HG03045 (cell line): ENCODE measurements at regions not wholly inside any gene's neighbourhood (a gene's known extent, or its start where the extent isn't known, plus 50 kb on each side); places are given as distances from the start of the nearest gene placed in this dataset.
"Not testable (repeated sequence)": the region's sequence is repeated elsewhere in the genome, so short reads cannot be mapped to it uniquely, and the experiment has no call there.

ENCODE experiments used
- ATAC-seq: cut with Tn5 transposase; IDR thresholded peaks from one replicate; pipeline ENCODE4 v1.9.1; 2021; ENCODE audit warnings: mild to moderate bottlenecking, moderate library complexity; ENCODE audit not compliant: unreplicated experiment

DNA sequence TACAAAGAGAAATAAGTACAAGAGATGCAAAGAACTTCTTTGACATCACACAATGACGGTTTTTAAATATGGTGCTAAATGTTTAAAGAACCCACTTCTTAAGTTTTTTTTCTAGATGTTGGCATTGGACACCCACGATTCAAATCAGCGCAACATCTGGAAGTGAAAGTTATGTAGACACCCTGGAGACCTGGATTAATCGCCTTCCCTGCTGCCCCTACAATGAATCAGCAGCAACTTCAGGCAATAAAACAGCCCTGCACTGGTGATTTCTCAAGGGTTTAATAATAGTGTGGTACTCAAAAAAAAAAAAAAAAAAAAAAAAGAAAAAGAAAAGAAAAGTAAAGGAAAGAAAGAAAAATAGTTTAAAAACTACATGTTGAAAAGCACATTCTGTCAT is 248.3 kb downstream of the NUF2 start:
- no peak for ATAC-seq

DNA sequence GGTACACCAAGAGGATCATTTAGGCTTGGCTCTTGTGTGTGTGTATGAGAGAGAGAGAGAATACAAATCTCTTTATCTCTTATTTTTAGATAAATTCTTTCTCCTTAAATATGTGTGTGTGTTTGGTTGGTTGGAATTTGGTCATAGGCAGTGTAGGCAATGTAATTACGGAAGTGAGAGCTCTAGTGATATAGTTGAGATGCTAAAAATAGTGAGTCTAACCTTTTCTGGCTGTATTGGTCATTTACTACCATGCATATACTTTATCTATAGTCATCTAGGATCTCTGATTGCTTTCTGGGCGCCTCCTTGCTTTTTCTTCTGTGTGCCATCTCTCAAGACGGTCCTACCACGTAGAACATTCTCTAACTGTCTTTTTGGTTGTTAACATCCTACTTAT is 250.2 kb downstream of the NUF2 start:
- ATAC-seq, result no peak

DNA sequence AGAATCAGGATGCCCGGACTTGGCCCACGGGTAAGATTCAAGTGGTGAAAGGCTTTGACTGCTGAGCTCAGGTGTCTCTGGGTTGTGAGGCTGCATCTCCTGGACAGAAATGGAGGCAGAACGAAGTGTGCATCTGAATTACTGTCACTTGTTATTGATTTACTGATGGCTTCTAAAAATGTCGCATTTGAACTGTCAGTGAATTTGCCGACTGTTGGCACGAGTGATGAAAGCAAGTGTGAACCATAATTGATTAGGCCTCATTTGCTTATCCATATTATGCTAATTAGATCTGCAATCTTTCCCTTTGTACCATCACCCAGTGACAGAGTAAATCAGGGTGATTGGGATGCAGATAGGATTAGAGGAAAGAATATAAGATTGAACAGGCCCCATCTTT is 252.4 kb downstream of the NUF2 start:
- ATAC-seq, result no peak

DNA sequence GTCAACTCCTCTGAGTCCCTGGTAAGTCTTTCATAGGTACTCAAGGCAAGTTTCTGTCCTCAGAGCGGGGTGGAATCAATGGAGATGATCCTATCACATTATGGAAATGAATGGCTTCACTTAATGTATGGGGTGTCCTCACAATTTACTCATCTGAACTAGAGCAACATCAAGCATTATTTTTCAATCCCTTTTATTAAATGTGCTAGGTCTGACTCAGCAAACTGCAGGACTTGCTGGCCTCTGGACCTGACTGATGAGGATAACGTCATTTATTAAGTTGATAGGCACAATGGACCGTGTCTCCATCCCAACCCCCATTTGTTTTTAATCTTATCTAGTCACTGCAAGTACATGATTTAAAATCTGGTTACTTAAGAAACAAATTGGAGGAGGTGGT is 259.2 kb downstream of the NUF2 start:
- ATAC-seq, result no peak

DNA sequence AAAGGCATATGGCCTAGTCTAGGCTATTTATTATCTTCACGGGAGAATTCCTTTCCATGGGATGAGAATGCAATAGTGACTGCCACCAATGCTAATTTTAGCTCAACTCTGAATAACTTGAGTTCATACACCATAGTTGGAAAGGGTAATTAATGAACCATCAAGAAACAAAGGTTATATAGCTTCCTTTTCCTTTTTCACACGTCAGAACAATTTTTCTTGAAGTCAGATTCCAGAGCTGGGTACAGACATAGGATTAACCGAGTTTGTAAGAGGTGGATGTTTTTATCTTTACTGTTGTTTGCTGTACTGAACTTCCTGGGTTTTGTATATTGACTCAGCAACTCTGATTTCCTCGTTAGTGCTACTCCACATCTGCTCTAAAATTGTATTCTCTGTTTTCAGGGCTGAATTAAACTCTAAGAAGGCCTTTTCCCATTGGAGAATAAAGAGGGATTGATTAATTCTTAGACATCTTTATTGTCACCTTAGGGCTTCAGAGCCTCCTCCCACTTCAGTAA is 262.0 kb downstream of the NUF2 start:
- ATAC-seq, result no peak

DNA sequence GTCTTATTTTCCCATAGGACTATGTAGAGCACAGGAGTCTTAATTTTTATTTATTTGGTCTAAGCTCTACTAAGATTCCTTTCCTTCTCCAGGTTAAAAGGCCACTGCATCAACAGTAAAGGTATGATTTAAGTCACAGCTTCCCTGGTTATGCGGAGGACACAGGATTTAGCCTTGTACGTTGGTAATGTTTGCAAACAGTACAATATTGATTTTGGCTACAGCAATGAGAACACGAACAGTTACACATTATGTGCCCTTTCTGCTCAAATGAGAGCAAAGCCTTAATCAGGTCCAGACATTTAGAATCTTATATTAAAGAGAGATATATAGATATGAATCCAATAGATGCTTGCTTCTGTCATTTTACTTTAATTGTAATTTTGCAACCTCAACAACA is 264.0 kb downstream of the NUF2 start:
- ATAC-seq, result no peak

DNA sequence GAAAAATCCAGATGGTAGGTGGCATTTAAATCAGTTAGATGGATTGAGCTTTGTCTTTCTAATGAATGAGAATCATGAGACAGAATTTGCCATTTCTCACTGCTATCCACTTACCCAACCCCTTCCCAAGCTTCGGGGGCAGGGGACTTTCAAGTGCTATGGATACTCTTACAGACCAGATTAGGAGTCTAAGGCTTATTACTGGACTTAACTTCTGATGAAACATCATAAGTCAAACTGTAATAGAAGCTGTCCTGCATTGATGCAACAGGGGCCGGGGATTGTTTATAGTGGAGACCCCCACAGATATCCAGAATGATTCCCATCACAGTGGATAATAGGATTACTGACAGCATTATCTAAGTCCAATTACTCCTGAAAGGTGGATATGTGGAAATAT is 267.0 kb downstream of the NUF2 start:
- ATAC-seq, result no peak

DNA sequence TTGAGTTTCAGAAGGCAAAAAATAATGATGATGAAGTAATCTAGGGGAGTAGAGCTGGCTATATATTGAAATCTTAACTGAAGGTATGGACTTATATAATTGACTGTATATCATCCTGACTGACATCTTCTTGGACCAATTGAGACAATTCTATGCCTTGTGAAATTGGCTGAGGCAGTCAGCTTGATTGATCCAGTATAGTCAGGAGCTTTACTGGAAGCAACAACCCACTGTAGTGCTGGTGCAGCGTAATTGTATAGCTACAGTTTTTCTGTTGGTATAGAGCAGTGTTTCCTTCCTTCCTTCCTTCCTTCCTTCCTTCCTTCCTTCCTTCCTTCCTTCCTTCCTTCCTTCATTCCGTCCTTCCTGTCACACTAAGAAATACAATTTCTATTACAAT is 268.0 kb downstream of the NUF2 start:
- no peak for ATAC-seq

DNA sequence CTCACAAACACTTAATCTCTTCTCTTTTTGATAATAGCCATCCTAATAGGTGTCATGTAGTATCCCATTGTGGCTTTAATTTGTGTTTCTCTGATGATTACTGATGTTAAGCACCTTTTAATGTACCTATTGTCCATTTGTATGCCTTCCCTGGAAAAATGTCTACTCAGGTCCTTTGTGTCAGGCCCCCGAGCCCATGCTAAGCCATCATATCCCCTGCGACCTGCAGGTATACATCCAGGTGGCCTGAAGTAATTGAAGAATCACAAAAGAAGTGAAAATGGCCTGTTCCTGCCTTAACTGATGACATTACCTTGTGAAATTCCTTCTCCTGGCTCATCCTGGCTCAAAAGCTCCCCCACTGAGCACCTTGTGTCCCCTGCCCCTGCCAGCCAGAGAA is 269.4 kb downstream of the NUF2 start:
- not testable (repeated sequence) for ATAC-seq

DNA sequence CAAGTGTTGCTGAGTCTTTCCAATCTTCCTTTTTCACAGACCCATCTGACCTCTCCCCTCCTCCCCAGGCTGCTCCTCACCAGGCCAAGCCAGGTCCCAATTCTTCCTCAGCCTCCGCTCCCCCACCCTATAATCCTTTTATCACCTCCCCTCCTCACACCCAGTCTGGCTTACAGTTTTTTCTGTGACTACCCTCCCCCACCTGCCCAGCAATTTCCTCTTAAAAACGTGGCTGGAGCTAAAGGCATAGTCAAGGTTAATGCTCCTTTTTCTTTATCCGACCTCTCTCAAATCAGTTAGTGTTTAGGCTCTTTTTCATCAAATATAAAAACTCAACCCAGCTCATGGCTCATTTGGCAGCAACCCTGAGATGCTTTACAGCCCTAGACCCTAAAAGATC is 270.9 kb downstream of the NUF2 start:
- not testable (repeated sequence) for ATAC-seq

DNA sequence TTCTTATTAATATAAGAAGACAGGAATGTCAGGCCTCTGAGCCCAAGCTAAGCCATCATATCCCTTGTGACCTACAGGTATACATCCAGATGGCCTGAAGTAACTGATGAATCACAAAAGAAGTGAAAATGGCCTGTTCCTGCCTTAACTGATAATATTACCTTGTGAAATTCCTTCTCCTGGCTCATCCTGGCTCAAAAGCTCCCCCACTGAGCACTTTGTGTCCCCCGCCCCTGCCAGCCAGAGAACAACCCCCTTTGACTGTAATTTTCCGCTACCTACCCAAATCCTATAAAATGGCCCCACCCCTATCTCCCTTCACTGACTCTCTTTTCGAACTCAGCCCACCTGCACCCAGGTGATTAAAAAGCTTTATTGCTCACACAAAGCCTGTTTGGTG is 274.4 kb downstream of the NUF2 start:
- ATAC-seq, result not testable (repeated sequence)

DNA sequence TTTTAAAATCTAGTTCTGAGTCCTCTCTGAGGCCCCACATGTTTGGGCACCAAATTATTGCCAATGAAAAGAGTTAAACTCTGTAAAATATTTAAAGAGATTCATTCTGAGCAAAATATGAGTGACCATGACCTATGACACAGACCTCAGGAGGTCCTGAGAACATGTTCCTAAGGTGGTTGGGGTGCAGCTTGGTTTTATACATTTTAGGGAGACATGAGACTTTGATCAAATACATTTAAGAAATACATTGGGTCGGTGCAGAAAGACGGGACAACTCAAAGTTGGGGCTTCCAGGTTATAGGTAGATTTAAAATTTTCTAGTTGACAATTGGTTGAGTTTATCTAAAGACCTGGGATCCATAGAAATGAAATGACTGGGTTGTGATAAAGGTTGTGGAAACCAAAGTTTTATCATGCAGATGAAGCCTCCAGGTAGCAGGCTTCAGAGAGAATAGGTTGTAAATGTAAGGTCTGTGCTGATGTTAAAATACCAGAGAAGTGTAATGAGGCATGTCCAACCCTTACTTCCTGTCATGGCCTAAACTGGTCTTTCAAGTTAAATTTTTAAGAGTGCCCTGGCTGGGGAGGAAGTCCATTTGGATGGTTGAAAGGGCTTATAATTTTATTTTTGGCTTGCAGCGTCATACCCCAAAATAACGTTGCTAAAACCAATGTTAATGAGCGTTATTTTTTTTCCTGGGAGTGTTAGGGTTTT is 274.9 kb downstream of the NUF2 start:
- no peak for ATAC-seq

DNA sequence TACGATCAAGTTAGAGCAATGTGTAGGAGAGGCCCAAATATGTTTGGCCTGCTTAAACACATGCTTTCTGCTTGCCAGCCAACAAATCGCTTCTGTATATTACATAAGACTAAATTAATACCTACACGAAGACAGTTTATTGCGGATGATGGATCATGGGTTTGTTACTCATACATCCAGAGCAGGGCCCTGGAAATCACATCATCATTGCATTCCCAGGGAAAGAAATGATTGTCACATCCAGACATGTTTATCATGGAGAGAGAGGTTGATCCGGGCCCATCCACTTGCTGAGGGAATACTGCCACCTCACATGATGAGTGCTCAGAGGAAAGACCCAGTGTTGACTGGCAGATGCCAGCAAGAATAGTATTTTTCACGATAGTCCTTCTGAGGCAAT is 282.6 kb downstream of the NUF2 start:
- ATAC-seq, result no peak

DNA sequence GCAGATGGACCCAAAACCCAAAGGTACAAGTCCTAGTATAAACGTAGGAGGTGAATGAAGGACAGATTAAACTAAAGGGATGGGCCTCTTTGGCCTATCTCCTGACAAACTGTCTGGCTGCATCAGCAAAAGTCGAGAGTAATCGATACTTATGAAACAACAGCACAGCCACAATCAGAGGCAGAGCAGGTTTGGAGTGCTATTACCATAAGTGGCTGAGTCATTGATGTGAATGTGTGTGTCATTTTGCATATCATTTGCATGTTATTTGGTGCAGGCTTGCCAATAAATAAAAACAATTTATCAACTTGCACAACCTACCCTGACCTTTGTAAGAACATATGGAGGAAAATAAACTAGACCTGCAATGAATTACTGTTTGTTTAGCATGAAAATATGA is 283.1 kb downstream of the NUF2 start:
- no peak for ATAC-seq

DNA sequence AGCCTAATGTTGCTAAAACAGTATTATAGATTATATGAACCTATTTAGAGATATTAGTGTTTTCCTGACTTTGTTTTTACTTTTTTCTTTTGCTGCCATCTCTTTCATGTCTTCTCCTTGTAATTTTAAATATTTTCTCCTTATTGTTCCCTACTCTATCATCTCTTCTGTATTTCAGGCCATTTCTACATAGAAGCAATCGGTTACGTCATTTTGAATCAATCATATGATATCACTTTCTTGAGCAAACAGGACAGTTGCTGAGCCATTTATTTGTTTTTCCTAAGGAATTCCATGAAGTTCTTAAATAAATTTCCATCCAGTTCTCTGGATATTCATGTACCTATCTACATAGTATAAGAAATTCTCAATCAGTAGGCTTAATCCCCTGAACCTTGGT is 287.2 kb downstream of the NUF2 start:
- ATAC-seq, result no peak

DNA sequence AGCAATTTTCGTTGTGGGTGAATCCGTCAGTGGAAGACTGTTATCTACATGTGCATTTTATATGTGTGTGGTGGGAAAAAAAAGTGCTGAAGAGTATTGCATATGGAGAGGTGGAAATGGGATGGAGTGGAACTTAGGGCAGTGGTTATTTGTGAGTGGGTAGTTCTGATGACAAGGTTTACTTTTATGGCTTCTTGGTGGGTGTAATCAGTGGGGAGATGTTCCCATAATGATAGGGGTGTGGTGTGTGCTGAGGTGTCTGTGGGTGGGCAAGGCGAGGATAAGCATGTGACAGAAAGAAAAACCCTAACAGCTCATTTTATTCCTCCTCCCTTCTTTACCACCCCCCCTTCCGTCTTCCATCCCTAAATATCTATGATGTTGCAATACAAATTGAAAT is 288.1 kb downstream of the NUF2 start:
- no peak for ATAC-seq

DNA sequence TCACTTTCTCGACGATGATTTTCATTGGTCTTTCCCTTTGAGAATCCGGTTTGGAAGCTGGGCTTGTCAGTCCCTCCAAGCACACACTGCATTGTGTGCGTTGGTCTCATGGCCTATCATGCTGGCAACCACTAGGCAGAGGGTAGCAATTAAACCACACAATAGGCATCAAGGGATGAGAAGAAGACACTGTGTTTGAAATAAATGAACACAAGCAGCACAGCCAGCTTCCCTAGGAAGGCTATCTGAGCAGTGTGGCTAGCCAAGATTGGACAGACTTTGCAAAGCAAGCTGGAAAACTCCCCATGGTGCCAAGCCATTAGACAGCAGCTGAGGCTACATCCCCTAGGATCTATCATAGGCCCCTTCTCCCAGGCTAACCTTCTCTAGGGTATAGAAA is 288.7 kb downstream of the NUF2 start:
- no peak for ATAC-seq

DNA sequence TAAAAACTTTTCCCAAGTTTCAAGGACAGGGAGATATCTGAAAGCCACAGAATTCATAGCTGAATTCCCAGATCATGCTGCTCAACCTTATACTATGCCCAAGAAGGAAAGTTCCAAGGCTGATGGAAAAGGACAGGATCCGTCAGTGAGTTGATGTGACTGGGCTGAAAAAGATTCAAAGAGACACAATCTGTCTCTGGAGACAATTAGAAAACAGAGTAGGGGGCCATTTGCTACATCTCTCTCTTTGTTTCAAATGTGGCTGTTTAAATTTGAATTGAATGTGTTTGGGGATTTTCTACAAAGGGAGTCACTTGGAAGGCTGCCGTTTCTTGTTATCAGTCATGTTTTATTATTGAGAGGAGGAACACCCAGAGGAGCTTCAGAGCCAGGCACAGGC is 292.6 kb downstream of the NUF2 start:
- no peak for ATAC-seq

DNA sequence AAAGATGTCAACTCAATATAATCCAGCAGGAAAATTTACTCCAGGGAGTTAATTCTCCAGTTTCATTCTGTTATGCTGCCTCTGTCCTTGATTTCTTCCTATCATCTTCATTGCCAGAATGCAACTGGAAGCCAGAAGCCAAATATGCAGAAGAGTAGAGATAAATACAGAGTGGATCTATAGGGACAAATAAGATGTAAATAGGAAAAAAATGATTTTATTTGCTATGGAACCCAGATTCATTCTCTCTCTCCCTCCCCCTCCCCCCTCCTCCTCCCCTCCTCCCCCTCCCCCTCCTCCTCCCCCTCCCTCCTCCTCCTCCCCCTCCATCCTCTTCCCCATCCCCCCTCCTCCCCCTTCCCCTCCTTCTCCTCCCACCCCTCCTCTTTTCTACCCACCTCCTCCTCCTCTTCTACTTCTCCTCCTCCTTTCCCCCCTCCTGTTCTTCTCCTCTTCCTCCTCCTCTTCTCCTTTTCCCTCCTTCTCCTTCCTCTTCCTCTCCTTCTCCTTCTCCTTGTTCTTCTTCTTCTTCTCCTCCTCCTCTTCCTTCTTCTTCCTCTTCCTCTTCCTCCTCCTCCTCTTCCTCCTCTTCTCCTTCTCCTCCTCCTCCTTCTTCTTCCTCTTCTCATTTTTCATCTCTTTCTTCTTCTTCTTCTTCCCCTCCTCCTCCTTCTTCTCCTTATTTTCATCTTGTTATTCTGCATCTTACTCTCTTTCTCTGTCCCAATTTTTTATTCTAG is 306.4 kb downstream of the NUF2 start:
- ATAC-seq, result no peak

DNA sequence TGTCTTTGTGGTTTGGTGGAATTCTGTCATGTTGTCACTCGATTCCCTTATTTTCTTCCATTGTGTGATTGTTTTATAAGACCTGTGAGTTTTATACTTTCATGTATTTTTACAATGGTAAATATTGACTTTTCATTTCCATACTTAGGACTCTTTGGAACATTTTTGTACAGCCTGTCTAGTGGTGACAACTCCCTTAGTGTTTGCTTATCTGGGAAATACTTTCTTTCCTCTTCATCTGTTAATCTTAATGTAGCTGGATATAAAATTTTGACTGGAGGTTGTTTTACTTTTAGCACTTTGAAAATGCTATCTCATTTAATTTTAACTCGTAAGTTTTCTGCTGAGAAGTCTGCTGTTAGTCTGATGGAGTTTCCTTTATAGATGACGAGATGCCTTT is 310.5 kb downstream of the NUF2 start:
- no peak for ATAC-seq

DNA sequence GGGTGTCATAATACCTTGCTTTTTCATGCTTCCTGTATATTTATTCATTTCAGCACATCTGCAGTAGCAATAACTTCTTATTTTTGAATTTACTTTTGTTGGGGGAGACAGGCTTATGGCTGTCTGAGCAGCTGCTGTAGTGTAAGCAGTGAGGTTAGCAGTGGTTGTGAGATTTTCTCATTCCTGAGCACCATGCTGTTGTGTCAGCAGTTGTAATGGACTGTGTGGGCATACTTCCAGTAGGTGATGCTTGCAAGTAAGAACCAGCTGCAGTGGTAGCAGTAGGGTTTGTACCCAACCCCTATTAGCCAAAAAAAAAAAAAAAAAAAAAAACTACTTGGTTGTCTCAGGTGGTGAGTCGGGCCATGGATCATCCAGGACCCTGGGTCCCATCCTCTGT is 311.6 kb downstream of the NUF2 start:
- no peak for ATAC-seq

DNA sequence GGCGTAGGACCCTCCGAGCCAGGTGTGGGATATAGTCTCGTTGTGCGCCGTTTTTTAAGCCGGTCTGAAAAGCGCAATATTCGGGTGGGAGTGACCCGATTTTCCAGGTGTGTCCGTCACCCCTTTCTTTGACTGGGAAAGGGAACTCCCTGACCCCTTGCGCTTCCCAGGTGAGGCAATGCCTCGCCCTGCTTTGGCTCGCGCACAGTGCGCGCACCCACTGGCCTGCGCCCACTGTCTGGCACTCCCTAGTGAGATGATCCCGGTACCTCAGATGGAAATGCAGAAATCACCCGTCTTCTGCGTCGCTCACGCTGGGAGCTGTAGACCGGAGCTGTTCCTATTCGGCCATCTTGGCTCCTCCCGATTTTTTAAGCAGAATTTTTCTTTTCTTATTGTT is 323.9 kb downstream of the NUF2 start:
- ATAC-seq, result not testable (repeated sequence)

DNA sequence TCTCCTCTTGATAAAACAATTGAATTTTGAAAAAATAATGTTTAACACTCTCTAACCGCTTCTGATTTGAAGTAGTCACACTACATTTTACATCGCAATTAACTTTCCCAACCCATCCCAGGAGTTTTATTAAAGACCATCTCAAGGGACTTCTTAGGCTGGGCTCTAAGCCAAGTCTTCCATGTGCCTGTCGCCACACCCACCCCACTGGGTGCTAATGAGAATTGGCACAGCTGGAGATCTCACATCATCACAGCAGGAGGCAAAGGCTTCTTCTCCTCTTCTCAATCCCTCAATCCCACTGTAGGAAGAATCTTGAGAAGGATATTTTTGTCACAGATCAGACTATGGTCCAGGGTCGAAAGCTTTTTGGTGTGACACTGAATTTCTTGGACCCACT is 328.9 kb downstream of the NUF2 start:
- no peak for ATAC-seq
